ENCODE measurements at regions not wholly inside any gene's neighbourhood (a gene's known extent, or its start where the extent isn't known, plus 50 kb on each side); places are given as distances from the start of the nearest gene placed in this dataset.
A peak's percentile ranks its signal among the peaks of the same experiment; 100 is the strongest.
"Not testable (repeated sequence)": the region's sequence is repeated elsewhere in the genome, so short reads cannot be mapped to it uniquely, and the experiment has no call there.

DNA sequence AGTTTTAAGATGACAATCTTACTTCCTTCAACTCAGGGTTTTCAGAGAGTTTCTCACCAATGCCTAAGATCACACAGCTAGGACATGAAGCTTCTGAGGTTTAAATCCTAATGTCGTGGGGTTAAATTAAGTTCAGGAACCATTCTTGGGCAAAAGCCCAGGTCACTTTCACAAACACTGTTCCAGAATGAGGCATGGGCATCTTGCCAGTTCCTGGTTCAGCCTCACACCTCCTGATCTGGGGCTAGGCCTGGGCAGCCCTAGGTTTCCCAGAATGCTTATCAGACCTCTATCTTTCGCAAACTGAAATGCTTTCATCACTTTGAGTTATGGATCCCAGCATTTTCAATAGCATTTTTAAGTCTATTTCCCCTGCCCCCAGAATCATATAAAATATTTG is 224.8 kb upstream of the EDA2R start:
- Mint-ChIP-seq H3K9me3 (peaks cover 0 to 10% (median 3%) of the 10 kb centered on the region in 8 donors), H3K27me3 (no peaks in the 10 kb centered on the region), H3K36me3 (no peaks in the 10 kb centered on the region), H3K4me3 (peak overlapping the region in 1 of 8 donors; percentile 12), H3K4me1 (no peaks in the 10 kb centered on the region), H3K27ac (no peak overlapping the region)
- CTCF ChIA-PET (ENCODE audit: partially characterized antibody) = no interaction called here
- intact Hi-C loops (cut with micrococcal nuclease) = no loop called here
- H3K27ac ChIP-seq (ENCODE audit: low read depth, low read length) = no peak overlapping the region
- H3K36me3 ChIP-seq (ENCODE audit: insufficient read depth, low read length) = no peaks in the 10 kb centered on the region
- no peak for DNase-seq
- no peaks in the 10 kb centered on the region for H3K4me1 ChIP-seq (ENCODE audit: insufficient read depth, low read length)
- no peak overlapping the region for H3K4me3 ChIP-seq (ENCODE audit: low read length in 2 of 2)
- no peaks in the 10 kb centered on the region for H3K9me3 ChIP-seq (ENCODE audit: control insufficient read depth in 1 of 2, low read length in 2 of 2)
- POLR2A ChIA-PET (ENCODE audit: partially characterized antibody) = no interaction called here
- H3K27me3 ChIP-seq (ENCODE audit: insufficient read depth, low read length) = no peaks in the 10 kb centered on the region

GRCh38 chrX:66833426-66833825 is 194.5 kb upstream of the EDA2R start:
- intact Hi-C loops (cut with micrococcal nuclease) = no loop called here
- no peak overlapping the region for H3K4me3 ChIP-seq (ENCODE audit: low read length in 2 of 2)
- no peak for DNase-seq
- Mint-ChIP-seq H3K4me1 (no peaks in the 10 kb centered on the region), H3K36me3 (no peaks in the 10 kb centered on the region), H3K27ac (no peak overlapping the region), H3K27me3 (no peaks in the 10 kb centered on the region), H3K4me3 (no peak overlapping the region), H3K9me3 (peaks cover 0 to 13% (median 1%) of the 10 kb centered on the region in 8 donors)
- no peak overlapping the region for H3K27ac ChIP-seq (ENCODE audit: low read depth, low read length)
- no peaks in the 10 kb centered on the region for H3K36me3 ChIP-seq (ENCODE audit: insufficient read depth, low read length)
- no peaks in the 10 kb centered on the region for H3K27me3 ChIP-seq (ENCODE audit: insufficient read depth, low read length)
- POLR2A ChIA-PET (ENCODE audit: partially characterized antibody) = no interaction called here
- H3K9me3 ChIP-seq (ENCODE audit: control insufficient read depth in 1 of 2, low read length in 2 of 2) = no peaks in the 10 kb centered on the region
- H3K4me1 ChIP-seq (ENCODE audit: insufficient read depth, low read length) = no peaks in the 10 kb centered on the region
- CTCF ChIA-PET (ENCODE audit: partially characterized antibody) = no interaction called here

DNA sequence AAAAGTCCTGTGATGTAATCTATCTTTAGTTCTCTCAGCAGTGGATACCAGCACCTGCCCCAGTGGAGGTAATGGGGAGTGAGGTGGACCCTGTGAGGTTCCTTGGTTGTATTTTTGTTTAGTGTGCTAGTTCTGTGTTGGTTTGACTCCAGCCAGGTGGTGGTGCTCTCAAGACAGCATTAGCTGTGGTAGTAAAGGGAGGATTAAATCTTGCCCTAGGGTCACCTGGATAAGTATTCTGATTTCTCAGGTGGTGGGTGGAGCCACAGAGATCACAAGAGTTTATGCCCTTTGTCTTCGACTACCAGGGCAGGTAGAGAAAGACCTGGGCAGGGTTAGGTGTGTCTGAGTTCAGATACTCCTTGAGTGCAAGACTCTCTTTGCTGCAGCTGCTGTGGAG is 176.3 kb upstream of the EDA2R start:
- ChIA-PET CTCF (ENCODE audit: partially characterized antibody) (no interaction called here), POLR2A (ENCODE audit: partially characterized antibody) (no interaction called here)
- no peak for DNase-seq
- no peaks in the 10 kb centered on the region for H3K9me3 ChIP-seq (ENCODE audit: control insufficient read depth in 1 of 2, low read length in 2 of 2)
- H3K4me3 ChIP-seq (ENCODE audit: low read length in 2 of 2) = no peak overlapping the region
- Mint-ChIP-seq H3K36me3 (no peaks in the 10 kb centered on the region), H3K4me3 (no peak overlapping the region), H3K4me1 (no peaks in the 10 kb centered on the region), H3K27me3 (no peaks in the 10 kb centered on the region), H3K9me3 (peaks cover 0 to 10% (median 5%) of the 10 kb centered on the region in 8 donors), H3K27ac (no peak overlapping the region)
- no peaks in the 10 kb centered on the region for H3K4me1 ChIP-seq (ENCODE audit: insufficient read depth, low read length)
- no peaks in the 10 kb centered on the region for H3K27me3 ChIP-seq (ENCODE audit: insufficient read depth, low read length)
- no peak overlapping the region for H3K27ac ChIP-seq (ENCODE audit: low read depth, low read length)
- no peaks in the 10 kb centered on the region for H3K36me3 ChIP-seq (ENCODE audit: insufficient read depth, low read length)
- intact Hi-C loops (cut with micrococcal nuclease) = no loop called here

- H3K27me3 Mint-ChIP-seq; CTCF ChIA-PET (ENCODE audit: partially characterized antibody); intact Hi-C loops (cut with micrococcal nuclease); H3K27ac ChIP-seq (ENCODE audit: low read depth, low read length); DNase-seq; H3K4me1 ChIP-seq (ENCODE audit: insufficient read depth, low read length); H3K27ac Mint-ChIP-seq; H3K4me3 ChIP-seq (ENCODE audit: low read length in 2 of 2); H3K36me3 ChIP-seq (ENCODE audit: insufficient read depth, low read length); H3K4me3 Mint-ChIP-seq; POLR2A ChIA-PET (ENCODE audit: partially characterized antibody); H3K27me3 ChIP-seq (ENCODE audit: insufficient read depth, low read length); H3K4me1 Mint-ChIP-seq; H3K36me3 Mint-ChIP-seq; H3K9me3 ChIP-seq (ENCODE audit: control insufficient read depth in 1 of 2, low read length in 2 of 2): not testable (repeated sequence)
- H3K9me3 Mint-ChIP-seq = peaks cover 0 to 14% (median 5%) of the 10 kb centered on the region in 8 donors
These were observed 155.6 kb upstream of the EDA2R start for GRCh38 chrX:66794514-66794913.

DNA sequence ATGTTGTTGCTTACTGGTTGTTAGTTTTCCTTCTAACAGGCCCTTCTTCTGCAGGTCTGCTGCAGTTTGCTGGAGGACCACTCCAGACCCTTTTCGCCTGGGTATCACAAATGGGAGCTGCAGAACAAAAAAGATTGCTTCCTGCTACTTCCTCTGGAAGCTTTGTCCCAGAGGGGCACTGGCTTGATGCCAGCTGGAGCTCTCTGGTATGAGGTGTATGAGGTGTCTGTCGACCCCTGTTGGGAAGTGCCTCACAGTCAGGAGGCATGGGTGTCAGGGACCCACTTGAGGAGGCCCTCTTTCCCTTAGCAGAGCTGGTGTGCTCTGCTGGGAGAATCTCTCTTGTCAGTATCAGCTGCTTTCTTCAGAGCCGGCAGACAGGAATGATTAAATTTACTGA is 127.4 kb upstream of the EDA2R start:
- H3K4me1 Mint-ChIP-seq = no peaks in the 10 kb centered on the region
- no peak for DNase-seq
- H3K4me3 ChIP-seq (ENCODE audit: low read length in 2 of 2) = no peak overlapping the region
- no peaks in the 10 kb centered on the region for H3K9me3 ChIP-seq (ENCODE audit: control insufficient read depth in 1 of 2, low read length in 2 of 2)
- no peaks in the 10 kb centered on the region for H3K36me3 Mint-ChIP-seq
- H3K27me3 Mint-ChIP-seq = no peaks in the 10 kb centered on the region
- no peak overlapping the region for H3K27ac ChIP-seq (ENCODE audit: low read depth, low read length)
- H3K4me1 ChIP-seq (ENCODE audit: insufficient read depth, low read length) = no peaks in the 10 kb centered on the region
- no peaks in the 10 kb centered on the region for H3K27me3 ChIP-seq (ENCODE audit: insufficient read depth, low read length)
- ChIA-PET CTCF (ENCODE audit: partially characterized antibody) (no interaction called here), POLR2A (ENCODE audit: partially characterized antibody) (no interaction called here)
- peaks cover 0 to 3% (median 0%) of the 10 kb centered on the region in 8 donors for H3K9me3 Mint-ChIP-seq
- H3K27ac Mint-ChIP-seq = no peak overlapping the region
- intact Hi-C loops (cut with micrococcal nuclease) = no loop called here
- H3K4me3 Mint-ChIP-seq = no peak overlapping the region
- no peaks in the 10 kb centered on the region for H3K36me3 ChIP-seq (ENCODE audit: insufficient read depth, low read length)

GRCh38 chrX:66760651-66761050 is 121.8 kb upstream of the EDA2R start:
- H3K9me3 ChIP-seq (ENCODE audit: control insufficient read depth in 1 of 2, low read length in 2 of 2) = no peaks in the 10 kb centered on the region
- no peak overlapping the region for H3K4me3 ChIP-seq (ENCODE audit: low read length in 2 of 2)
- H3K27me3 ChIP-seq (ENCODE audit: insufficient read depth, low read length) = no peaks in the 10 kb centered on the region
- ChIA-PET POLR2A (ENCODE audit: partially characterized antibody) (no interaction called here), CTCF (ENCODE audit: partially characterized antibody) (no interaction called here)
- H3K27ac Mint-ChIP-seq = no peak overlapping the region
- no peaks in the 10 kb centered on the region for H3K4me1 Mint-ChIP-seq
- peaks cover 0 to 2% (median 0%) of the 10 kb centered on the region in 8 donors for H3K9me3 Mint-ChIP-seq
- H3K27ac ChIP-seq (ENCODE audit: low read depth, low read length) = no peak overlapping the region
- no peak overlapping the region for H3K4me3 Mint-ChIP-seq
- H3K36me3 Mint-ChIP-seq = no peaks in the 10 kb centered on the region
- H3K36me3 ChIP-seq (ENCODE audit: insufficient read depth, low read length) = no peaks in the 10 kb centered on the region
- H3K4me1 ChIP-seq (ENCODE audit: insufficient read depth, low read length) = no peaks in the 10 kb centered on the region
- no peaks in the 10 kb centered on the region for H3K27me3 Mint-ChIP-seq
- DNase-seq = no peak
- intact Hi-C loops (cut with micrococcal nuclease) = no loop called here

GRCh38 chrX:66756717-66757116 is 117.8 kb upstream of the EDA2R start:
- H3K27ac ChIP-seq (ENCODE audit: low read depth, low read length) = no peak overlapping the region
- Mint-ChIP-seq H3K36me3 (no peaks in the 10 kb centered on the region), H3K27ac (no peak overlapping the region), H3K9me3 (peaks cover 0 to 2% (median 0%) of the 10 kb centered on the region in 8 donors), H3K4me1 (no peaks in the 10 kb centered on the region), H3K27me3 (peaks cover 0 to 1% of the 10 kb centered on the region in 2 donors), H3K4me3 (no peak overlapping the region)
- H3K36me3 ChIP-seq (ENCODE audit: insufficient read depth, low read length) = no peaks in the 10 kb centered on the region
- H3K4me3 ChIP-seq (ENCODE audit: low read length in 2 of 2) = no peak overlapping the region
- H3K4me1 ChIP-seq (ENCODE audit: insufficient read depth, low read length) = no peaks in the 10 kb centered on the region
- no peaks in the 10 kb centered on the region for H3K27me3 ChIP-seq (ENCODE audit: insufficient read depth, low read length)
- intact Hi-C loops (cut with micrococcal nuclease) = no loop called here
- no peak for DNase-seq
- POLR2A ChIA-PET (ENCODE audit: partially characterized antibody) = no interaction called here
- H3K9me3 ChIP-seq (ENCODE audit: control insufficient read depth in 1 of 2, low read length in 2 of 2) = no peaks in the 10 kb centered on the region
- CTCF ChIA-PET (ENCODE audit: partially characterized antibody) = no interaction called here

GRCh38 chrX:66751136-66751782 is 112.4 kb upstream of the EDA2R start:
- no peak overlapping the region for H3K4me3 ChIP-seq (ENCODE audit: low read length in 2 of 2)
- POLR2A ChIA-PET (ENCODE audit: partially characterized antibody) = no interaction called here
- CTCF ChIA-PET (ENCODE audit: partially characterized antibody) = no interaction called here
- Mint-ChIP-seq H3K36me3 (no peaks in the 10 kb centered on the region), H3K4me3 (no peak overlapping the region), H3K27ac (no peak overlapping the region), H3K27me3 (peaks cover 0 to 1% of the 10 kb centered on the region in 2 donors), H3K4me1 (no peaks in the 10 kb centered on the region), H3K9me3 (peaks cover 0 to 7% (median 2%) of the 10 kb centered on the region in 8 donors)
- intact Hi-C loops (cut with micrococcal nuclease) = no loop called here
- no peak for DNase-seq
- H3K27ac ChIP-seq (ENCODE audit: low read depth, low read length) = no peak overlapping the region
- H3K27me3 ChIP-seq (ENCODE audit: insufficient read depth, low read length) = no peaks in the 10 kb centered on the region
- H3K4me1 ChIP-seq (ENCODE audit: insufficient read depth, low read length) = no peaks in the 10 kb centered on the region
- H3K9me3 ChIP-seq (ENCODE audit: control insufficient read depth in 1 of 2, low read length in 2 of 2) = no peaks in the 10 kb centered on the region
- no peaks in the 10 kb centered on the region for H3K36me3 ChIP-seq (ENCODE audit: insufficient read depth, low read length)

Measured in CD4-positive, alpha-beta memory T cell (primary cell).